EH (cell line): ENCODE measurements at regions not wholly inside any gene's neighbourhood (a gene's known extent, or its start where the extent isn't known, plus 50 kb on each side); places are given as distances from the start of the nearest gene placed in this dataset.

ENCODE experiments used
- DNase-seq: peaks from one replicate; pipeline ENCODE4 v3.0.0-alpha.2; 2015; ENCODE audit warnings: low read depth

DNA sequence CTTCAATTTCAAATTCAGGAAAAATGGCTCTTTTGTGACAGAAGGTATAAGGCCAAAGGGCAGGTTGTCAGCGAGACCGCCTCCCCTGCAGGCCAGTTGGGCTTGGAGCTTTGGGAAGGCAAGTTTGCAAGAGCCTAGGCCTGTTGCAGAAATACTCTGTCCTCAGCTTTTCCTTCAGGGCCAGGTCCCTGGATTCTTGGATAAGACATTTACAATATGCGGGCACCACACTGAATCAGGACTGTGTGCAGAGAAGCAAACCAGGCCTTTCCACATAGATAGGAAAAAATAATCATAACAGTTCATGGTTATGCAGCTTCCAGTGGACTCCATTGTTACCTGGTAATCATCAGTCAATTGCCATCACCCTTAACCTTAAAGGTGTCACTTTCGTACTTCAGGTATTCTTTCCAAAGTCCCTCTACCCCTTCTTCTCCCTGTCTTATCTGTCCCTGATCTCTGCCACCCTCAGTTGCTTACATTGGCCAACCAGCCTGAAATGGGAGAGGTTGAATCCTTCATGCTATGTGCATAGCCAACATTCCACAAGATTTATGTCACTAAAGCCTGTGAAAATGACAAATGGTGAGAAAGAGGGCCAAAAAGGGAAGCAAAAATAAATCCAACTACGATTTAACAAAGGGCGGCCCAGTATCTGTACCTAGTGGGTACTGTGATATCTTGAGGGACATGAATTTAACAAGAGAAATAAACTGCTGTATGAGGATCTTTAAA is 304.5 kb upstream of the NFE2L3 start:
- DNase-seq, result peak; percentile 83

DNA sequence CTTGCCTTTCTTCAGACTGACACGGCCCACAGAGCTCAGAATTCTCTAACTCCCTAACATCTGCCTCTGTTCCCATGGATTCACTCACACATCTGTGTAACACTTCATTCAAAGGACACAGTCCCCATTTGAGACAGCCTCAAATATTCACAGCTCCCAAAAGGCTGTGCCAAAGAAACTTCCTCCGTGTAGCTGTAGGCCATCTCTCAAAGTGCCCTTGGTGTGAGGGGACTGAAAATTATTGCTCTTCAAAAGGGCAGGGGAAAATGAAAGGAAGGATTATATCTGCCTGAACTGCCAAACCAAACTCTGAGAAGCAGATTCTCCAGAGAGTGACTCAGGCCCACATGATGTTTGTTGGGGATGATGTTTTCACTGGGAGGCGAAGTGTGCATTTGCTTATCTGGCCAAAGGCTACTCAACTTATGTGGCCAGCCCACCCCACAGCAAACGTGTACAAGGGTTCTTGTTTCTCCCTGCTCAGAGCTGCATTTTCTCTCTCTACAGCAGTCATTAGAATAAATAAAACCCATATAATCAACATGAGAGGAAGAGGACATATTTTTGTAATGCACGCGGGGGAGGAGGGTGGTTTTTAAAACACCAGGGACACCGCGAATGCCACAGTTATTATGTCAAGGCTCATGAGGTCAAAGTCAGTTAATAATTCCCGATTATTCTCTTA is 302.4 kb upstream of the NFE2L3 start:
- peak; percentile 90 for DNase-seq

- no peak for DNase-seq
Observed at GRCh38 chr7:25850216-25850615, 301.8 kb upstream of the NFE2L3 start.

DNA sequence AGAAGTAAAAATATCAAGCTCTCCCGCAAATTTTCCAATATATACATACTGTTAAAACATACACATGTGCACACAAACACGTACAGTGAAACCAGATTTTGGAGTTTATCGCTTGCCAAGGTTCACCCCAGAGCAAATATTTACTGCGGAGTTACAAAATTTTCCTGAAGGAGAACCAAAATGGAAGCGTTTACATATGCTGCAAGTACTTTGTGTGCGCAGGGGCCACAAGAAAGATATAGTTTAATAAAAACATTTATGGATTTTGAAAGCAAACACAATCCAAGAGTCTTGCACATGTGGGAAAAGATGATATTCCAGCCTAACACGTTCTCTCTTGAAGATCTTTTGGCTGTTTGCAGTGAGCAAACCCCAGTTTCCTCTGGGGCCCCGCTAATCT is 301.3 kb upstream of the NFE2L3 start:
- no peak for DNase-seq

DNA sequence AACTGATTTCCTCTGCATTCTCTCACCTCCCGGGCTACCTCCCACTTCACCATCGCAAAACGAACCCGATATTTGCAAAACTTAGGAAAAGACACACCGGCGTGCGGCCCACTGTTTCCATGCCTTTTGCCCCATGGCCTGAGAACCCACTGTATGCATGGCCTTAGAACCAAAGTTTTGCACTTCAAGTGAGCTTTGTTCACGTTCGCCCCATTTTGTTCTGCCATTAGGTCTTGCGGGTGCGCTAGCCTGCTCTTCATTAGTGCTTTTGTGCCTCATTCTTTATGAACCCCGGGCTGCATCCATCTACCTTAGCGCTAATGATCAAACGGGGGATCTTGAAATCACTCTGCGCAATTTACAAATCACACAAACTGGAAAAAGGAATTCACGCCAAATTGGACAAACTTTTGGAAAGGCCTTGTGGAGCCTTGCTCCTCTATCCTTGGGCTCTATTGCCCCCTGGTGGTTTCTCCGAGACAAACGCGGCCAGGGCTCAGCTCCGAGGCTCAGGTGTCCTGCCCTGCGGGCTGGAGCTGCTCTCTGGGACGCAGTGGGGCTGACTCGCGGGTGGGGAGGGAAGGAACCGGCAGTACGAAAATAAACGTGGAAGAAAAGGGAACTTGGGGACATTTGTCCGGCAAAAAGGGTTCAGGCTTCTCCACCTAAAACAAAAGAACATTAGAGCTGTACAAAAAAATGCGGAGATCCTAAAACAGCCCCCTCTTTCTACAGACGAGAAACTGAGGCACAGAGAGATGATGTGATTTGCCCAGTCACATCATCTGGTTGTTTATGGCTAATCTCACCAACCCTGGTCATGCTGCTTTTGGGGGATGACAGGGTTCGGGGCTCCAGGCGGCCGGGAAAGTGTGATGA is 300.4 kb upstream of the NFE2L3 start:
- peak; percentile 79 for DNase-seq

- no peak for DNase-seq
Observed at GRCh38 chr7:25852211-25852938, 299.6 kb upstream of the NFE2L3 start.

- no peak for DNase-seq
Observed at GRCh38 chr7:25852939-25853271, 299.1 kb upstream of the NFE2L3 start.

GRCh38 chr7:25853314-25853713 is 298.7 kb upstream of the NFE2L3 start:
- DNase-seq, result no peak

- DNase-seq, result no peak
Observed at GRCh38 chr7:25854059-25854458, 297.9 kb upstream of the NFE2L3 start.

DNA sequence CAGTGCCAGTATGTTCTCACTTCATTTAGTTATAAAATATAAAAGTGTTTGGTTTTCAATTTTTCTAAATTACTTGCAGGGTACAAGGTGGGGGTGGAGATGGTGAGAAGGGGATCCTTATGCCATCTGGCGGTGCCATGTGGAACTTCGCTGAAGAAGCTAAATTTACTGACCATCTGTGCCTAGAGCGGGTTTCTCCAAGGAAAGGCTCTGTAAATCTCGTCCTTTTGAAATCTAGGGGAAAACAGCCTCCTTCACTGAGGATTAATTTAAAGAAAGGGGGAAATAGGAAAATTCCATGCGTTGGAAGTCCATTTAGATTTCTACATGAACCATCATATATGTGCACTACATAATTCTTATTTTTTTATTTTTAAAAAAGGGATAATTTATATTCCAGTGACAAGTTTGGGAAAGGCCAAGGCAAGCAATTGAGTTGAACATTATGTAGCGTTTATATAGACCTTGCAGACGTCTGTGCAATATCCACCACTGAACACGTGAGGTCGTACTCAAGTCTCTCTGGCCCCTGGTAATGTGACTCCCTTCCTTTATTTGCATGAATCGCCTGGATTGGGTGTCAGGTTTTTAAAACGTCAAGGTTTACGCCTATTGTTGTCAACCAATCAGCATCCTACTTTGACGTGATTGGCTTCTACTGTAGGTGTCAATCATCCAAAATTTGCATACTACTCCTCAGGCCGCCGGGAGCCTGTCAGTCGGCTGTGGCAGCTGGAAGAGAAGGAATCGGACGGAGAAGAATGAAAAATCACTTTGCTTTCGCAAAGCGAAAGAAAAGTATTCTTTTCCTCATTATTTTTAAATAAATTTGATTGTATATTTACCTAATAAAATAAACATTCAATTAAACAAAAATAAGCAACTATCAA is 297.1 kb upstream of the NFE2L3 start:
- peak; percentile 91 for DNase-seq

DNA sequence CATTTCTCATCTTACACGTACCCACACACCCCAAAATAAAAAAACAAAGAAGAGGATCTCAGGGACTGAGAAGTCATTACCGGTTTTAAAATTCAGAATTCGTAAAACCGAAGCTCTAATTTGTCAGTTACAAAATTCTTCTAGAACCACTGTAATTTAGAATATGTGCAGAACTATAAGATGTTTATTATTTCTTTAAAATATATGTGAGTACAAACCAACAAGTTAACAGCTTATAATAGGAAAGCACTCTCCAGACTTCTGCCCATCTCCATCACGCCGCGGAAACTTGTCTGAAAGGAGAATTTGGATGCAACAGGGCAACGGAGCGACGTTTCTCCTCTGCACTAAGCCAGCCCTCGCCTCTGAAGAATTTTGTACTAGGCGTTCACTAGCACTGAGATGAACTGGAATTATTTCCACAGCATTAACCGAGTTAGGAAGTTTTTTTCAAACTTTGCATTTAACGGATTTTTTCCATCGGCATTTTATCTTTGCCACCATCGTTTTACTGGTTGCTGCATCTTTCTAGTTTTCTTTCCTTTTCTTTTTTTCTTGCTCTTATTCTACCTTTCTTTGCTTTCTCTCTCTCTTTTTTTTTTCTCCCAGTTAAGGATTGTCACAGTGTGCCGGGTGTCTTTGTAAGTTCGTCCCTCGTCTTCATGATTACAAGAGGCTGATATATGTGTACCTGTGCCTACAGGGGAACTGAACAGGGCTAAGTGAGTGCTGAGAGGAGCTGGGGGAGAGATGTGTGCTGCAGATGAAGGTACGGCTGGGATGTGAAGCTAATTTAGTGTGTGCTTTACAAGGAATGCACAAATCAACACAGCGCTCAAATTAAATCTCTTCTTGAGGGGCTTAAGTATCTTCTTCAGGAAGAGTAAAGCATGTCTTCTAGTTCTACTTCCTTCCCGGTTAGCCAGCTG is 295.9 kb upstream of the NFE2L3 start:
- no peak for DNase-seq

- DNase-seq, result peak; percentile 64
Observed at GRCh38 chr7:25857376-25858067, 294.5 kb upstream of the NFE2L3 start.

DNA sequence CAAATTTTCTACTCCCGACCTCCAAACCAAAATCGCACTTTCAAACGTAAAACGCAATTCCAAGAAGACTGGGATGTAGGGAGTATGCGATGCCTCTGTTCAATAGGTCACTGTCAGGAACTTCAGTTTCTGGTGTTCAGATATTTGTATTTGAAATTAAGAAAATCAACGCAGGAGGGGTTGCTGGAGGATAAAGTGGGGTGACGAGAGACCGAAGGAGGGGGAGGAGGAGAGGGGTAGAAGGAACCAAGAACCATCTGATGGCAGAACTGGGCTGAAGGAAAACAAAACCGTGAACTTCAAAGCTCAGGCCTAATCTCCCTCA is 293.8 kb upstream of the NFE2L3 start:
- no peak for DNase-seq

DNA sequence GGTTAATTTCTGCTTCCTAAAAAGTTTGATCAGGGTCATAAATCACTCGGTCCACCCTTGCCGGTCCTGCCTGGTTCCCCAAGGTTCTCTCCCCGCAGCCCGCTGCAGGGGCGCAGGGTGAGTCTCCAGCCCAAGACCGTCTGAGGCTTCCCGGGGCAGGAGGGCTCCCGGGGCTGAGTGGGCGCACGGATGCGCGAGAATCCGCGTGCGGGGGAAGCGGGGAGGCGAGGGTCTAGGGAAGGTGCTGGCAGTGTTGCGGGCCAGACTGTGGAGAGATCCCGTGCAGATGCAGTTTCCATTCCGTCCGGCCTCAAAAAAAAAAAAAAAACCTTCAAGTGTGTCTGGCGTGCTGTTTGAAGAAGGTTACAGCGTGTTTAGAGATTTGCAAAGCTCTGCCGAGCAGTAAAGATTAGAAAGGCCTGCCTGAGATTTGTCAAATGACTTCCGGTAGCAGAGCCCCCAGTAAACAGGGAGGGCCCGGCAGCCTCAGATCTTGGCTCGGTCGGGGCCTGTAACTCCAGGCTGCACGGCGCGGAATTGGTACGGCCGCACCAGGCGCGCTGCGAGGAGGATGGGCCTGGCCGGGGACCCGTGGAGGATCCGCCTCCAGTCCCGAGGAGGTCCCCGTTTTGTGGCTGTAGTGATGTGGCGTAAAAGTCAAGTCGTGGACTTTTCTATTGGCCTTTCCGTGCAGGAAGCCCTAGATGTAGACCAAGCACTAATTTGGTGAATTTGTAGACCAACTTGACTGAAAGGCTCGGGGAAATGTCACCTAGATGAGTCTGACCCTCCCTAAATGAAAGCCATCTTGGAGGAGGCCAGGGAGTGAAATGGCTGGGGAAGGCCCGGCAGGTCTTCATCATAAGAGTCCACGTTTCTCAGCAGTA is 293.2 kb upstream of the NFE2L3 start:
- no peak for DNase-seq

GRCh38 chr7:25859412-25860274 is 292.4 kb upstream of the NFE2L3 start:
- DNase-seq, result no peak

DNA sequence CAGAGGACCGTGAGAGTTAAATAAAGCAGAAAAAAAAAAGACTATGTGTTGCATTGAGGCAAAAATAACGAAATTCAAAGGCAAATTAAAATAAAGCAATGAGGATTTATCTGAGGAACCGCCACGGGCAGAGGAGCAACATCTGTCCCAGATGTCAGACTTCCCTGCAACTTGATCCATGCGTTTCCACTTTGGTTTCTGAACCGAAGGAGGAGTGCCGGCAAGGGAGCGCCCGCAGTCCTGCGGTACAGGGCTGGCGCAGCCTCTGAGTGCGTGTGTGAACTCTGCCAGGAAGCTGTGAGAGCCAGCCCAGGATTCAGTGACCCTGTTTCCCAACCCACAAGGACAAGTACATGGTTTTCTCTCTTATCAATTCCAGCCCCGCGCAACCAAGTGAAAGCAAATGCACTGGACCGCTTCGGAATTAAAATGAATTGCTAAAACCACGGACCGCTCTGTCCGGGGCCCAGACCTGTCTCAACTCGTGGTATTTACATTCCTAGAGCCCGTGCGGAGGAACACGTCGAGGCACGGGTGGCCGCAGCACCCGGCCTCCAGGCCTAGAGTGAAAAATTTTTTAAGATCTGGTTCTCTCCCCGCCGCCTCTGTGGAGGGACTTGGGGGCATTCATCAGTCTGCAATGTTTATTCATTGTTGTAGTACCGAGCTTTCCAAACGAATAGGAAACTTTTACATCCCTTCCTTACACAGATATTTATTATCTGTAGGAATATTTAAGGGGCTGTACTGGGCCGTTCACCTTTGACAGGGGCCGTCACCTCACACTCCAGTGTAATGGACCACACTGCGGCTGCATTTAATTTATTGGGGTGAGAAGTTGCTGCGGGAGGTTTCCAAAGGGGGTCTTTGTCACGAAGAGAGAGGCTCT is 291.5 kb upstream of the NFE2L3 start:
- DNase-seq, result peak; percentile 42

DNA sequence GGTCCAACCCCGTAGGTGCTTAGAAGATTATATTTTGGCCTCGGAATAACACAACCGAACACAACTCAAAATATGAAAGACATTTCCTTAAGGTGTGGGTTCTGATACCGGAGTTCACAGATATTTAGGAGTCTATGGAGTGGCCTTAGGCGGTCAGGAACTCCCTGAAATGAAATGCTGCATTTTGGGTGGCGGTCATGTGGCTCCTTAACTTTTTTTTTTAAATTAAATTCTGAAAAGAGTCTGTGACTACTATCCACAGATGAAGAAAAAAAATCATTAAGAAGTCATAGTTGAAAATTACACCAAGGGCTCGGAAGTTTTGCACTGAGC is 290.9 kb upstream of the NFE2L3 start:
- no peak for DNase-seq
